GF-D8 (cell line): ENCODE measurements at regions not wholly inside any gene's neighbourhood (a gene's known extent, or its start where the extent isn't known, plus 50 kb on each side); places are given as distances from the start of the nearest gene placed in this dataset.

Experiments
- DNase-seq: peaks from one replicate; lab custom pipeline; 2025; lab: John Stamatoyannopoulos, UW

GRCh38 chr16:86150641-86151238 is 251.8 kb downstream of the IRF8 start:
- DNase-seq: no peak

GRCh38 chr16:86151239-86151851 is 252.4 kb downstream of the IRF8 start:
- DNase-seq: no peak

- no peak for DNase-seq
These were observed 257.2 kb downstream of the IRF8 start for GRCh38 chr16:86156155-86156554.

GRCh38 chr16:86157616-86158247 is 258.8 kb downstream of the IRF8 start:
- no peak for DNase-seq

- no peak for DNase-seq
These were observed 259.9 kb downstream of the IRF8 start for GRCh38 chr16:86158688-86159360.

GRCh38 chr16:86165479-86165878 is 266.5 kb downstream of the IRF8 start:
- no peak for DNase-seq

- DNase-seq: no peak
These were observed 267.5 kb downstream of the IRF8 start for GRCh38 chr16:86166414-86166813.

- no peak for DNase-seq
These were observed 268.1 kb downstream of the IRF8 start for GRCh38 chr16:86167061-86167460.

GRCh38 chr16:86170720-86171119 is 271.8 kb downstream of the IRF8 start:
- no peak for DNase-seq

- DNase-seq: no peak
These were observed 272.4 kb downstream of the IRF8 start for GRCh38 chr16:86171329-86171728.

- DNase-seq: no peak
These were observed 276.9 kb downstream of the IRF8 start for GRCh38 chr16:86175816-86176215.

GRCh38 chr16:86176462-86176861 is 277.5 kb downstream of the IRF8 start:
- DNase-seq: no peak

GRCh38 chr16:86180244-86180643 is 281.3 kb downstream of the IRF8 start:
- DNase-seq: no peak

- no peak for DNase-seq
These were observed 281.8 kb downstream of the IRF8 start for GRCh38 chr16:86180780-86181179.

- DNase-seq: no peak
These were observed 282.6 kb downstream of the IRF8 start for GRCh38 chr16:86181526-86181925.

- DNase-seq: no peak
These were observed 285.2 kb downstream of the IRF8 start for GRCh38 chr16:86184185-86184584.

GRCh38 chr16:86185089-86185488 is 286.1 kb downstream of the IRF8 start:
- DNase-seq: no peak

GRCh38 chr16:86186313-86186712 is 287.4 kb downstream of the IRF8 start:
- DNase-seq: no peak

- no peak for DNase-seq
These were observed 291.0 kb downstream of the IRF8 start for GRCh38 chr16:86189934-86190333.

GRCh38 chr16:86191663-86192062 is 292.7 kb downstream of the IRF8 start:
- DNase-seq: no peak

GRCh38 chr16:86193528-86194193 is 294.7 kb downstream of the IRF8 start:
- no peak for DNase-seq

GRCh38 chr16:86195863-86196630 is 297.1 kb downstream of the IRF8 start:
- DNase-seq: no peak
